Fibroblast of pulmonary artery (primary cell): ENCODE measurements at regions not wholly inside any gene's neighbourhood (a gene's known extent, or its start where the extent isn't known, plus 50 kb on each side); places are given as distances from the start of the nearest gene placed in this dataset.

Experiments used
- DNase-seq: peaks from one replicate; pipeline ENCODE4 v3.0.0-alpha.2; 2010; ENCODE audit warnings: low read depth
- H3K4me3 ChIP-seq: replicated peaks from 2 replicates; pipeline ENCODE4 v1.5.1; 2011; ENCODE audit warnings: low read depth, mild to moderate bottlenecking, control low read depth, low read length, moderate library complexity
- CTCF ChIP-seq: IDR thresholded peaks from 2 replicates; pipeline ENCODE4 v1.5.1; 2011; ENCODE audit warnings: mild to moderate bottlenecking, control low read depth, low read length, inconsistent platforms; ENCODE audit errors: missing control alignments

GRCh38 chrX:13374364-13374763, 54.5 kb upstream of the ATXN3L start:
- H3K4me3 ChIP-seq = no peak overlapping the region
- no peak for TF ChIP-seq CTCF
- DNase-seq = no peak

- peak; percentile 85 for DNase-seq
- no peak overlapping the region for H3K4me3 ChIP-seq
- no peak for TF ChIP-seq CTCF
Measured at GRCh38 chrX:13373431-13374187, 53.8 kb upstream of the ATXN3L start.

GRCh38 chrX:13373027-13373426, 53.2 kb upstream of the ATXN3L start:
- DNase-seq = no peak
- no peak overlapping the region for H3K4me3 ChIP-seq
- no peak for TF ChIP-seq CTCF

- TF ChIP-seq CTCF = no peak
- DNase-seq = no peak
- no peak overlapping the region for H3K4me3 ChIP-seq
Measured at GRCh38 chrX:13372203-13372980, 52.5 kb upstream of the ATXN3L start.

- H3K4me3 ChIP-seq = no peak overlapping the region
- no peak for TF ChIP-seq CTCF
- DNase-seq = peak; percentile 21
Measured at GRCh38 chrX:13371186-13371585, 51.3 kb upstream of the ATXN3L start.

GRCh38 chrX:13370713-13371112, 50.9 kb upstream of the ATXN3L start:
- H3K4me3 ChIP-seq = no peak overlapping the region
- peak; percentile 46 for DNase-seq
- TF ChIP-seq CTCF = no peak
